SK-N-SH (cell line): ENCODE measurements at regions not wholly inside any gene's neighbourhood (a gene's known extent, or its start where the extent isn't known, plus 50 kb on each side); places are given as distances from the start of the nearest gene placed in this dataset.

ENCODE experiments used
- CTCF ChIA-PET: fragments of 300-600, 350-600 bp; formaldehyde crosslinking; extraction: SDS; loops from one replicate; lab custom pipeline; 2021; lab: Yijun Ruan, JAX
- POLR2A ChIA-PET: fragments of 350-600 bp; sonication (Branson Sonifier 250); formaldehyde crosslinking; extraction: SDS; loops from one replicate; lab custom pipeline; 2020; ENCODE audit warnings: antibody characterized with exemption, inconsistent platforms; lab: Yijun Ruan, JAX
- DNase-seq: peaks from one replicate; pipeline ENCODE4 v3.0.0; 2012
- H2AFZ ChIP-seq: fragments of 200-600 bp; sonication (generic); 2 replicates; pipeline ENCODE4 v1.8.1; 2016; ENCODE audit warnings: antibody characterized with exemption, mild to moderate bottlenecking, low read depth
- H3F3A ChIP-seq: fragments of 200-600 bp; sonication (generic); replicated peaks from 2 replicates; pipeline ENCODE3; 2016; ENCODE audit warnings: antibody characterized with exemption, mild to moderate bottlenecking; ENCODE audit not compliant: insufficient read depth
- H3K27ac ChIP-seq, 2 experiments: fragments of 200-500 bp in 1 of 2; fragments of 200-600 bp in 1 of 2; sonication (Bioruptor generic) in 1 of 2; sonication (generic), shearing (Covaris generic) in 1 of 2; 2 replicates each; pipeline versions ENCODE4 v1.5.1 to v1.6.1; 2014 to 2016; ENCODE audit warnings: low read depth in 2 of 2, inconsistent platforms in 1 of 2, low read length in 1 of 2, mild to moderate bottlenecking in 1 of 2, mixed read lengths in 1 of 2
- H3K27me3 ChIP-seq: fragments of 200-600 bp; sonication (generic), shearing (Covaris generic); 2 replicates; pipeline ENCODE4 v1.6.1; 2016; ENCODE audit warnings: mixed run types; ENCODE audit not compliant: insufficient read depth
- H3K36me3 ChIP-seq, 2 experiments: fragments of 200-500 bp in 1 of 2; fragments of 200-600 bp in 1 of 2; sonication (Bioruptor generic) in 1 of 2; sonication (generic) in 1 of 2; replicated peaks in 1 of 2; 2 replicates each; pipeline versions ENCODE3 to v1.5.1; 2014 to 2016; ENCODE audit warnings: low read length in 1 of 2, mild to moderate bottlenecking in 1 of 2; ENCODE audit not compliant: insufficient read depth in 2 of 2, control insufficient read depth in 1 of 2
- H3K4me1 ChIP-seq, 2 experiments: fragments of 200-500 bp in 1 of 2; fragments of 200-600 bp in 1 of 2; sonication (Bioruptor generic) in 1 of 2; sonication (generic), shearing (Covaris generic) in 1 of 2; 2 replicates each; pipeline versions ENCODE4 v1.5.1 to v1.6.1; 2014 to 2016; ENCODE audit warnings: low read depth in 1 of 2, low read length in 1 of 2, mixed run types in 1 of 2; ENCODE audit not compliant: insufficient read depth in 2 of 2, control insufficient read depth in 1 of 2
- H3K4me2 ChIP-seq: fragments of 200-600 bp; sonication (generic), shearing (Covaris generic); 2 replicates; pipeline ENCODE4 v1.6.1; 2017; ENCODE audit warnings: mixed run types
- H3K4me3 ChIP-seq, 2 experiments: fragments of 200-500 bp in 1 of 2; fragments of 200-600 bp in 1 of 2; sonication (Bioruptor generic) in 1 of 2; sonication (generic), shearing (Covaris generic) in 1 of 2; 2 replicates each; pipeline versions ENCODE4 v1.5.1 to v1.8.1; 2014 to 2016; ENCODE audit warnings: low read depth in 2 of 2, inconsistent platforms in 1 of 2, low read length in 1 of 2, mild to moderate bottlenecking in 1 of 2, mixed read lengths in 1 of 2, moderate library complexity in 1 of 2
- H3K79me2 ChIP-seq: fragments of 200-600 bp; sonication (generic); 2 replicates; pipeline ENCODE4 v1.8.1; 2017; ENCODE audit warnings: mild to moderate bottlenecking; ENCODE audit not compliant: insufficient read depth
- H3K9ac ChIP-seq: fragments of 200-600 bp; sonication (generic); 2 replicates; pipeline ENCODE4 v1.6.1; 2017; ENCODE audit warnings: mixed run types
- H3K9me2 ChIP-seq: fragments of 200-600 bp; sonication (generic); 2 replicates; pipeline ENCODE4 v1.6.1; 2017; ENCODE audit warnings: mixed run types
- H3K9me3 ChIP-seq: fragments of 200-600 bp; sonication (generic); 2 replicates; pipeline ENCODE4 v1.6.1; 2017; ENCODE audit warnings: mixed run types, mild to moderate bottlenecking, moderate library complexity
- H4K20me1 ChIP-seq: fragments of 200-600 bp; sonication (generic); 2 replicates; pipeline ENCODE4 v1.6.1; 2017; ENCODE audit warnings: mild to moderate bottlenecking, mixed run types; ENCODE audit not compliant: insufficient read depth
- ELF1 ChIP-seq: IDR thresholded peaks from 2 replicates; pipeline ENCODE4 v1.4.0; 2012
- EP300 ChIP-seq, 2 experiments: IDR thresholded peaks; 2 replicates each; pipeline versions ENCODE4 v1.4.0 to v1.6.1; 2012; ENCODE audit warnings: borderline replicate concordance in 1 of 2, low read depth in 1 of 2, low read length in 1 of 2
- EZH2phosphoT487 ChIP-seq: fragments of 200-600 bp; sonication (generic); IDR thresholded peaks from 2 replicates; pipeline ENCODE4 v1.6.1; 2017; ENCODE audit warnings: low read depth, mixed run types, mild to moderate bottlenecking, antibody characterized with exemption, moderate library complexity, borderline replicate concordance
- FOSL2 ChIP-seq: IDR thresholded peaks from 2 replicates; pipeline ENCODE4 v1.4.0; 2012; ENCODE audit warnings: low read depth, mild to moderate bottlenecking, moderate library complexity, borderline replicate concordance
- GATA2 ChIP-seq: sonication (generic); formaldehyde crosslinking; IDR thresholded peaks from 2 replicates; pipeline ENCODE4 v1.5.0; 2020; ENCODE audit warnings: mild to moderate bottlenecking, missing genetic modification reagents
- IRF3 ChIP-seq: fragments of 150-350 bp; IDR thresholded peaks from 2 replicates; pipeline ENCODE4 v1.6.1; 2016; ENCODE audit warnings: mild to moderate bottlenecking, low read depth, low read length
- NFIC ChIP-seq: IDR thresholded peaks from 2 replicates; pipeline ENCODE4 v1.4.0; 2012; ENCODE audit warnings: borderline replicate concordance
- NRF1 ChIP-seq: IDR thresholded peaks from 2 replicates; pipeline ENCODE4 v1.6.1; 2012; ENCODE audit warnings: low read depth, mild to moderate bottlenecking, low read length
- PBX3 ChIP-seq: IDR thresholded peaks from 2 replicates; pipeline ENCODE4; 2012
- RCOR1 ChIP-seq: fragments of 150-350 bp; IDR thresholded peaks from 2 replicates; pipeline ENCODE4 v1.6.1; 2017; ENCODE audit warnings: antibody characterized with exemption, low read length
- RFX5 ChIP-seq: IDR thresholded peaks from 2 replicates; pipeline ENCODE4 v1.6.1; 2012; ENCODE audit warnings: mild to moderate bottlenecking, improper control_type of control experiment, low read length
- RXRA ChIP-seq: IDR thresholded peaks from 2 replicates; pipeline ENCODE4 v1.4.0; 2012; ENCODE audit warnings: low read depth, mild to moderate bottlenecking, borderline replicate concordance
- SMC3 ChIP-seq: IDR thresholded peaks from 2 replicates; pipeline ENCODE4 v1.6.1; 2012; ENCODE audit warnings: low read depth, low read length, improper control_type of control experiment
- TCF12 ChIP-seq: IDR thresholded peaks from 2 replicates; pipeline ENCODE4 v1.4.0; 2012
- YY1 ChIP-seq: IDR thresholded peaks from 2 replicates; pipeline ENCODE4 v1.4.0; 2012; ENCODE audit warnings: low read depth, mild to moderate bottlenecking
- WGBS: methylation state at CpG from one replicate; pipeline ENCODE4 v1.1.6; 2017; ENCODE audit warnings: low lambda C conversion rate; 5-methylcytosine and 5-hydroxymethylcytosine counted together

- H3K4me1 ChIP-seq, result no peaks in the 10 kb centered on the region
- no peaks in the 10 kb centered on the region for H3F3A ChIP-seq
- no peaks in the 10 kb centered on the region for H4K20me1 ChIP-seq
- H3K27me3 ChIP-seq, result no peaks in the 10 kb centered on the region; the same call in 1 of the 2 replicates
- no peak overlapping the region for H3K4me2 ChIP-seq
- H2AFZ ChIP-seq, result no peak overlapping the region
- H3K9ac ChIP-seq, result no peak overlapping the region
- TF ChIP-seq TCF12 (no peak), ELF1 (no peak), EP300 (IDR thresholded peaks at IDR 0.05; ENCODE audit: borderline replicate concordance in 1 of 2, low read depth in 1 of 2, low read length in 1 of 2) (no peak), SMC3 (no peak), RXRA (no peak), IRF3 (no peak)
- no peaks in the 10 kb centered on the region for H3K9me3 ChIP-seq
- ChIA-PET POLR2A (no interaction called here), CTCF (interaction anchor here (1.0 kb wide), 1 partner anchor 13 kb away, joined by 3 read pairs; no protein-coding TSS in a partner anchor)
- H3K27ac ChIP-seq, result no peak overlapping the region
- DNase-seq, result no peak
- 23% methylated on average over 8 of the region's 8 CpGs for WGBS
- H3K79me2 ChIP-seq, result no peaks in the 10 kb centered on the region
- no peak overlapping the region for H3K4me3 ChIP-seq
- H3K9me2 ChIP-seq, result no peaks in the 10 kb centered on the region
- H3K36me3 ChIP-seq, result no peaks in the 10 kb centered on the region
Observed at GRCh38 chr12:63307849-63308248, 156.8 kb upstream of the AVPR1A start.

- Histone ChIP-seq H3K4me1 (no peaks in the 10 kb centered on the region), H3K4me2 (no peak overlapping the region), H2AFZ (no peak overlapping the region), H4K20me1 (no peaks in the 10 kb centered on the region), H3K4me3 (no peak overlapping the region), H3K79me2 (no peaks in the 10 kb centered on the region), H3K9me2 (no peaks in the 10 kb centered on the region), H3K9me3 (no peaks in the 10 kb centered on the region), H3F3A (no peaks in the 10 kb centered on the region), H3K27me3 (no peaks in the 10 kb centered on the region; the same call in 1 of the 2 replicates), H3K27ac (no peak overlapping the region), H3K36me3 (no peaks in the 10 kb centered on the region), H3K9ac (no peak overlapping the region)
- ChIA-PET POLR2A (no interaction called here), CTCF (no interaction called here)
- TF ChIP-seq NRF1 (no peak), PBX3 (no peak), NFIC (no peak), ELF1 (no peak), FOSL2 (no peak), RCOR1 (no peak), RFX5 (no peak), EP300 (IDR thresholded peaks at IDR 0.05; ENCODE audit: borderline replicate concordance in 1 of 2, low read depth in 1 of 2, low read length in 1 of 2) (no peak), EZH2phosphoT487 (no peak), IRF3 (no peak), GATA2 (CRISPR knock-in tag) (no peak), YY1 (no peak)
- no peak for DNase-seq
- 45% methylated on average over 14 of the region's 14 CpGs for WGBS
Observed at GRCh38 chr12:63305901-63306875, 155.2 kb upstream of the AVPR1A start.
